Stimulated activated CD8-positive, alpha-beta memory T cell treated with anti-CD3 and anti-CD28 coated beads, Interleukin-12 subunit alpha, Interleukin-12 subunit beta, amount 100 ng/mL, for 24 hours (primary cell): ENCODE measurements at regions not wholly inside any gene's neighbourhood (a gene's known extent, or its start where the extent isn't known, plus 50 kb on each side); places are given as distances from the start of the nearest gene placed in this dataset.

ENCODE experiments used
- DNase-seq: peaks from one replicate; pipeline ENCODE4 v3.0.0-alpha.2; 2020; ENCODE audit errors: extremely low read depth

- no peak for DNase-seq
These were observed 92.7 kb upstream of the GPR26 start for GRCh38 chr10:123573236-123574108.

- no peak for DNase-seq
These were observed 92.0 kb upstream of the GPR26 start for GRCh38 chr10:123574109-123574698.

- DNase-seq = no peak
These were observed 91.0 kb upstream of the GPR26 start for GRCh38 chr10:123575105-123575504.

- DNase-seq = no peak
These were observed 89.4 kb upstream of the GPR26 start for GRCh38 chr10:123576706-123577105.

GRCh38 chr10:123577921-123578461, 88.2 kb upstream of the GPR26 start:
- DNase-seq = no peak

- no peak for DNase-seq
These were observed 87.4 kb upstream of the GPR26 start for GRCh38 chr10:123578721-123579120.

GRCh38 chr10:123579675-123580074, 86.5 kb upstream of the GPR26 start:
- DNase-seq = no peak

- no peak for DNase-seq
These were observed 85.7 kb upstream of the GPR26 start for GRCh38 chr10:123580426-123580825.

- no peak for DNase-seq
These were observed 84.5 kb upstream of the GPR26 start for GRCh38 chr10:123581656-123582055.

GRCh38 chr10:123582084-123582989, 83.8 kb upstream of the GPR26 start:
- peak; percentile 30 for DNase-seq

GRCh38 chr10:123583639-123584418, 82.3 kb upstream of the GPR26 start:
- no peak for DNase-seq

GRCh38 chr10:123584419-123584775, 81.8 kb upstream of the GPR26 start:
- DNase-seq = no peak

GRCh38 chr10:123585477-123586445, 80.4 kb upstream of the GPR26 start:
- DNase-seq = no peak

- DNase-seq = no peak
These were observed 79.0 kb upstream of the GPR26 start for GRCh38 chr10:123587110-123587509.

GRCh38 chr10:123588386-123588914, 77.7 kb upstream of the GPR26 start:
- no peak for DNase-seq

GRCh38 chr10:123595661-123596060, 70.5 kb upstream of the GPR26 start:
- DNase-seq = no peak

- no peak for DNase-seq
These were observed 68.5 kb upstream of the GPR26 start for GRCh38 chr10:123597676-123598075.

GRCh38 chr10:123599366-123599849, 66.7 kb upstream of the GPR26 start:
- no peak for DNase-seq

- DNase-seq = no peak
These were observed 66.0 kb upstream of the GPR26 start for GRCh38 chr10:123600177-123600576.

- DNase-seq = no peak
These were observed 63.0 kb upstream of the GPR26 start for GRCh38 chr10:123603130-123603529.
